ENCODE measurements at regions not wholly inside any gene's neighbourhood (a gene's known extent, or its start where the extent isn't known, plus 50 kb on each side); places are given as distances from the start of the nearest gene placed in this dataset.

DNA sequence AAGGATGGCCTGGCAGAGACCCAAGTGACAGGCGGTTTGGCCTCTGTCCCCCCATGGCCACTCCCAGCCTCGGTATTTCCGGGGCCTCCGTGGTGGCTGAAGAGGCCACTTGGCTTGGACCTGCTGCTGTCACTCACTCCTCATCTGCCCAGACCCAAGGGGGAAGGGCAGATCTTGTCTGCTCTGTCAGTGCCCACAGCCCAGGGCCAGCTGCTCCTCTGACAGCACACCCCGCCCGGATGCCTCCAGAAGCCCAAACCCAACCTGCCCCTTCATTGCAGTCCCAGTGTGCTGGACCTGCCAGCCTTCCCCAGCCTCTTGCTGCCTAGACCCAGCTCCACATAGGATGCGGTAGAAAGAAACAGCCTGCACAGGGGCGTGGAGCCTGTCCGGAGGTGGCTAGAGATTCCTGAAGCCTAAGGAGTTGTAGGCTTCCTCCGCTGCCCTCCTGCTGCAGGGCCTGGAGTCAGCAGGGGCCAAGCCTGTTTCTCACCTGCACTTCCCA lies 52.0 kb downstream of the MAGEF1 start:
- DNase-seq (ENCODE audit: low spot score): no peak

GRCh38 chr3:184658223-184658928 lies 53.5 kb downstream of the MAGEF1 start:
- no peak for DNase-seq (ENCODE audit: low spot score)

GRCh38 chr3:184656829-184657681 lies 54.8 kb downstream of the MAGEF1 start:
- DNase-seq (ENCODE audit: low spot score): no peak

DNA sequence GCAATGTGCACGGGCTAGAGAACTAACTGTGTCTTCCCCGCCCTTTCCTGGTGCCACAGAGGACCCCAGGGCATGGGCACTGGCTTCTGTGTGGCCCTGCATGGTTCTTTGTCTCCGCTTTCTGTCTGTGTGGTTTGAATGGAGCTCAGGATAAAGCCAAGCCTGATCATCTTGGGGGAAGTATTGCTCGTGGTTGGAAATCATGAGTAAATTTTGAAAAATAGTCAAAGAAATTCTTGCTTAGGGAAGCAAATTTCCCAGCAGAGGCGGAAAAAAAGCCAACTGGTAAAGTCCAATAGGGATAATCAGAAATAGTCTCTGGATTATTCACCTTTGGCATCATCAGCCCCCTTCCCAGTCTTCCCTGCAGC lies 55.4 kb downstream of the MAGEF1 start:
- no peak for DNase-seq (ENCODE audit: low spot score)

DNA sequence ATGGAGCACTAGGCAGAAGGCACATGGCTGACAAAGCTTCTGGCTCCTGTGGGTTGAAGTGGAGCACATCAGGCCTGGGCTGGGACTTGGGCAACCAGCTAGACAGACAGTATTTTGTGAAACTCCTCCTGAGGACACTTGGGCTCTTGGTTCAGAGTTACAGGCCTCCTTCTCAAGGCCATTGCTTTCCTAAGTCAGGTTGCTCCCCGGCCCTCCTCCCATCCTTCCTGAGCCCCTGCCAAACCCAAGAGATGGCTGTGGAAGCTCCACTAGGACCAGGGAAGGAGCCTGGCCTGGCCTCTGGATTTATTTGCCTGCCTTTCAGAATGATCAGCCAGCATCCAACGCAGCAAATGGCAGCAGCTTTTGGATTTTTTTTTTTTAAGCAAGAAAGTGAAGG lies 56.3 kb downstream of the MAGEF1 start:
- no peak for DNase-seq (ENCODE audit: low spot score)

- no peak for DNase-seq (ENCODE audit: low spot score)
Observed at GRCh38 chr3:184654375-184654774, 57.5 kb downstream of the MAGEF1 start.

DNA sequence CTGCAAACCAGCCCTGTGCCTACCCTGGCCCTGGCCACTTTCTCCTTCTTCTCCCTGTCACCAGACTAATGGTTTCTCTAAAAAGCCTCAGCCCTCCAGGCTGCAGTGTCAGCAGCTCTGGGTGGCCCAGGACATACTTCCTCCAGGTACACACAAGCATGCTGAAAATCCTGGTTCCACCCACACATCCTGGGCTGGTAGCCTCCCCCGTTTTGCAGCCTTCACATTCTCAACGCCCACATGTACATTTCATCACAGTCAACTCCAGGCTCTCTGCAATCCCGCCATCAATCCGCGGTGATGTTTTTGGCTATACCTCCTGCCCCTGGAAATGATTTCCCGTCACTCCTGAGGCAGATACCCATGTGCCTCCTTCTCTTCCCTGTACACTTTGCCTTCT lies 59.4 kb downstream of the MAGEF1 start:
- DNase-seq (ENCODE audit: low spot score): no peak

DNA sequence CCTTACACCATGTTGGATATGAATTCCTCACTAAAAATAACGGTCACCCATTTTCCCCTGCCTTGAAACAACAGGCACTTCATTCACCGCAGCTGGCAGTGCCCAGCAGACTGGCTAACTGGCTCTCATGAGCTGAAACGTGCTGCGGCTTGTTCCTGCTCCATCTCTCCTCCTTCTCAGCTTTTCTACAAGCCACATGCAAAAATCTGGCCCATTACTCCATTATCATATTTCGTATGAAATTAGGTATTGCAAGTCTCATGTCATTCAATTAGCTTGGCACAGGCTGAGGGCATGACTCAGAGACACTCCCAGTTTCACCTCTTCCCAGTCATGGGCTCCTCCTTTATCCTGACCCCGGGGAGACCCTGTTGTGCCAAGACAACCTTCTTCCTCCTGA lies 60.0 kb downstream of the MAGEF1 start:
- no peak for DNase-seq (ENCODE audit: low spot score)

DNA sequence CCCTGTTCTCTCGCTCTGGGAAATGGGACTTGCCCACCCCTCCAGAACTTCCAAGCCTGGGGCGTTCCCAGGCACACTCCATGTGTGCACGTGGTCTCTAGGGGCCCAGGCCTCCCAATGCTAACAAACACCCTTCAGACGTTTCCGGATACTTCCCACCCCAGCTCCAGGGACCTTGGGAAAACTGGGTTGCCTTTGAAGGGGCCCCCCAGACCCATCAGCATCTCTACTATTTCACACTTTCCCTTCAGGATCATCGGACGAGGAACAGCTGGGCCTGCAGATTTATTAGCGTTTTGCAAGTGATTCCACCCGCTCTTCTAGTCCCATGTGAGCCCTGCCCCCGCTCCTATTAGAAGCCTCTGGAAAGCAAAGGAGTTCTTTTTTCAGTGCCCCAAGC lies 63.2 kb downstream of the MAGEF1 start:
- DNase-seq (ENCODE audit: low spot score): no peak

DNA sequence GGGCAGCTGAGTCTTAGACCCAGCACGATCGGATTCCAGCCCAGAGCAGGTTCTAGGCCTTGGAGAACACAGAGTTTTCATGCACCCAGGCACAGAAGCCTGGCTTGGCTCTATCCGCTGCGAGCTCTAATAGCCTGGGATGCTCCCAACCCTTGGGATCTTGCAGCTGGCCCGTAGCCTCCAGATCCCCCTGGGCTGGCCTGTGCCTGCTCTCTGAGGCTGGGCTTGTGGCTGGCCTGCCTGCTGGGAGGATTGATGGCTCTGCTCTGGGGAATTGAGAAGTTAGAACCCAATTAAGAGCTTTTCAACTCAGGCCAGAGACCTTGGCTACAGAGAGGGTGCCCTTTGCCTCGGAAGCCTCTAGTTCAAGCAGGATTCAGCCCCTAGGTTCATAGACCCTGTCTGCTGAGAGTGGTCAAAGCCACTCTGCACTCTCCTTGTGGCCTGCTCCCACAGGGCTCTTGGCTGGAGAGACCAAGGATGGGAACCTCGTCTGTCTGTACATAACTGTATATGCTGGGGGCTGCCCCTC lies 64.4 kb downstream of the MAGEF1 start:
- peak; percentile 78 for DNase-seq (ENCODE audit: low spot score)

DNA sequence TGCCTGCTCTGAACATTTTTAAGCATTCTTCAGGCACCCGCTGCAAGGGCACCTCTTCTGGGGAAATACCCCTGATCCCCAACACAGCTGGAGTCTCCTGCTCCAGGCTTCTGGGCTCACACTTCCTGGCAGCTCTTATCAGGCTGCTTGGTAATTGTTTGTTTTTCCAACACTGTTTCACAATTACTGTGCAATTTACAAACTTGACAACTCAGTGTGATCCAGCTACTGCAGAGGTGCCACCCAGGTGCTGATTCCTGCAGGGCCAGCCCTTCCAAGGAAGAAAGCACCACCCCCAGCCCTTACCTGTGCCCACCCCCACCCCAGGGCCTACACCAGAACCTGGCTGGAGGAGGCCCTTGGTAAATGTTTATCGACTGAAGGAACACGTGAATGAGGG lies 66.5 kb downstream of the MAGEF1 start:
- no peak for DNase-seq (ENCODE audit: low spot score)

GRCh38 chr3:184643442-184643841 lies 68.4 kb downstream of the MAGEF1 start:
- no peak for DNase-seq (ENCODE audit: low spot score)

- peak; percentile 93 for DNase-seq (ENCODE audit: low spot score)
Observed at GRCh38 chr3:184642631-184643285, 69.1 kb downstream of the MAGEF1 start.

- no peak for DNase-seq (ENCODE audit: low spot score)
Observed at GRCh38 chr3:184641430-184641829, 70.4 kb downstream of the MAGEF1 start.

- DNase-seq (ENCODE audit: low spot score): peak; percentile 82
Observed at GRCh38 chr3:184639351-184639750, 72.5 kb downstream of the MAGEF1 start.

DNA sequence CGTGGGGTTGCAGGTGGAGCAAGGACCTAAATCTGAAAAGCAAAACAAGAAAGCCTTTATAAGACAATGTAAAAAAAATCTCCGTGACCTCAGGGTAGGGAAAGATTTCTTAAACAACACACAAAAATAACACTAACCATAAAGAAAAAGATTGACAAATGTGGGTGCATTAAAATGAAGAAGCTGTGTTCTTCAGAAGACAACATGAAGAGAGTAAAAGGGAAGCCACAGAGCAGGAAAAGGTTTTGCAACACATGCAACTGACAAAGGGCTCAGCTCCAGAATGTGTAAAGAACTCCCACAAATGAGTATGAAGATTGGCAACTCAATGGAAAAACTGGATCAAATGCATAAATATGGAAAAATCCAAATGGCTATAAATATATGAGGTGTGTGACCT lies 74.2 kb downstream of the MAGEF1 start:
- DNase-seq (ENCODE audit: low spot score): no peak

- DNase-seq (ENCODE audit: low spot score): no peak
Observed at GRCh38 chr3:184636741-184637316, 75.0 kb downstream of the MAGEF1 start.

DNA sequence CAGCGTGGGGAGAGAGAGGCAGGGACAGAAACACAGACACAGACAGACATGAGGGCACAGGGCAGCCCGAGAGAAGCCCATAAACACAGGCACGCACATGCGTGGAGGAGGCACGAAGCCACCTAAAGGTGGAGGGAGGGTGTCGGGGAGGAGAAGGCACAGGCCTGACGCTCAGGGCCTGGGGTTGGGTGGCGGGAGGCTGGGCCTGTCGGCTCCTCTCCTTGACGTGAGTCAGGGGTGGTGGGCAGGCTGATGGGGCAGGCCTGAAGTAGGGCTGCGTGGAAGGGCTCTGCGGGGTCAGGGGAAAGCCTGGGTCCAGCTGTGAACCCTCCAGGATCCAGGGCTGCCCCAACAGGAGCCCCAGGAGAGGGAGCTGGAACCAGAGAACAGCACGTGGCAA lies 74.2 kb downstream of the EPHB3 start:
- no peak for DNase-seq (ENCODE audit: low spot score)

DNA sequence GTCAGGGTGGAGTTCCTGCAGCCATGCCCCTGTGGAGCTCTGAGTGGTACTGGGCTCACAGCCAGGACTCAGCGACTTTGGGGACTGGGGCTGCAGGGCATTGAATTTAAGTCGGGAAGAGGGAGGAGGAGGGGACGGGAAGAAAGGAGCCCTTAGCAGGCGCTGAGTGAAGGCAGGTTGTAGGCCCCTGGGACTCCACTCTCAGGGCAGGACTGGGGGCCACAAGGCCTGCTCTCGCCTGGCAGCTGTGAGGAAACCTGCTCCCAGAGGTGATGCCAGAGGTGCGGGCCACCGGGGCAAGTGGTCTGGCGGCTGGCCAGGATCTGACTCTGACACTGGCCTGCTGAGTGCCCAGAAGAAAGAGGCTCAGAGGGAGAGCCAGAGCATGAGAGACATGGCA lies 73.5 kb downstream of the EPHB3 start:
- no peak for DNase-seq (ENCODE audit: low spot score)

DNA sequence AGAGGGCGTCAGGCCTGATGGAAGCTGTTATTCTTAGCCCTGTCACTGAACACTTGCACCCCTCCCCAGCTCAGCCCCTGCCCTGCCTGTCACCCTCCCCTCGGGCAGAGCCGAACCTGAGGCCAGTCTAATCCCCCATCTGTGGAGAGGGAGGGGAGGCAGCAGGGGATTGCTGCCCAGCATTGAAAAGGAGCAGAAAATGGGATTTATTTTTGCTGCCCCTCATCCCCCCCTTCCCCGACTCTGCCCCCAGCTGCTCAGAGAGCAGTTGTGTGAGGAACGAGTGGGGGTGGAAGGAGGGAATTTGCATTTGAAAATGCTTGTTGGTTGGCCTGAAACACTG lies 71.6 kb downstream of the EPHB3 start:
- DNase-seq (ENCODE audit: low spot score): no peak

DNA sequence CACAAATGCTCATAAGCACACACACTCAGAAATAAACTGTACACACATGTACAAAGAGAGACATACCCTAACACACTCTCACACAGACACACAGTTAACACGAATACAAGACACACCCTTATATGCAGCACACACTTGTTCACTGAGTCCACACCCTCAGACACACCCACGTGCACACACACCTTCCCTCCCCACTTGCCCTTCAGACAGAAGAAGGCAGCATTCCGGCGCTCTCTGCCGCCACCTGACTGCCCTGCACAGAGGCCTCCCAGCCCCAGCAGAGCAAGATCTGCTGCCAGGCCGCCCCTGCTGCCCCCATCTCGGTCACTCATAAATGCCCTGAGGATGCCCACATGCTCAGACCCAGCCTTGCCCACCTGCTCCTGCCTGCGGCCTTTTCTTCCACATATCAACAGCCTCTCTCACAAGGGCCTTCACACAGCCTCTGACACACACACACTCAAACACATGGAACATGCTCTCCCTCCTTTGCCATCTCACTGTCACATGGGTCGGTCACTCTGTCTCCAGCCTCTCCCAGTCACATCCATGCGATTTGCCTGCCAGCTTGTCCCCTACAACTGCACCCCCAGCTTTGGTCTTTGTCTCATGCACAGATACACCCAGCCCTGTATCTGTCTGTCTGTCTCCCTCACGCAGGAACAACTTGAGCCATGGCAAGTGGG lies 71.1 kb downstream of the EPHB3 start:
- DNase-seq (ENCODE audit: low spot score): no peak

Data from SK-N-DZ (cell line).